AG10803 (cell line): ENCODE measurements at regions not wholly inside any gene's neighbourhood (a gene's known extent, or its start where the extent isn't known, plus 50 kb on each side); places are given as distances from the start of the nearest gene placed in this dataset.

ENCODE experiments used
- DNase-seq: peaks from one replicate; pipeline ENCODE4 v3.0.0; 2010; ENCODE audit warnings: low read depth
- H3K4me3 ChIP-seq: 2 replicates; pipeline ENCODE4 v1.5.1; 2011; ENCODE audit warnings: mild to moderate bottlenecking, low read length, control low read depth
- TF ChIP-seq, protein P1 (sequence below): conservative IDR thresholded peaks from 2 replicates; pipeline ENCODE4 v1.5.1; 2011; ENCODE audit warnings: mild to moderate bottlenecking, low read length, control low read depth, inconsistent platforms

DNA sequence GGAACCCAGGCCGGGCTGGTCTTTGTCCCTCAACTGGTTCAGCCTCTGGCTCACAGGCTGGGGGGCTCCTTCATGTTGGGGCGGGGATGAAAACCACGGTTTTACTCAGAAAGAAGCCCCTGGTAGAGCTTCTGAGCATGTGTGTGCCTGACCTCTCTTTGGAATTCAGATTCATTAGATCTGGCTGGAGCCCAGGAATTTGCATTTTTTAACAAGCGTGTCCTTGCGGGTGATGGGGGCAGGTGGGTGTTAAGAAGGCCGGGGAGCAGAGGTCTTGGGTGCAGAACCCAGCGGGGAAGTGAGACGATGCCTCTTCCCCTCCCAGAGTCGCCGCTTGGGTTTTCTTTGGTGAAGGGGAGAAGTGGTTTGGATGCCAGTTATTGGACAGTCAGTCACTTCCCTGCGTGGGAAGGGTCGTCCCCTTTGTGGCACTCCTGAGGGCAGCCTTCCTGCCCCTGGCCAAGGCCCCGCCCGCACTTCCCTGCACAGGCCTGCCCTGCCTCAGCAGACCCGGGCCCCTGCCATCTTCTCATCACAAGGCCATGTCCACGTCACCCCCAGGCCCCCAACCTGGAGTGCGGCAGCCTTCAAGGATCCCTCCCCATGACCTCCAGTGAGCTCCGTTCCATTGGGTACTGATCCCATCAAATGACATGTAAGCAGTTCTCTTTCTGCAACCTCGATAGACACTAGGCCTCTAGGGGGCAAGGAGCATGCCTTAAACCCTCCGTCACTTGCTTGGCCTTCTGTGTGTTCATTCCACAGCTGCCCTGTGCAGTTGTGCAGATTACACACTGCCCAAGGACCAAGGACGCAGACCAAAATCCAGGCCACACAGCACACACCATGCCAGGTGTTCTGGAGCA lies 177.7 kb upstream of the CIBAR2 start:
- TF ChIP-seq, protein P1, sequence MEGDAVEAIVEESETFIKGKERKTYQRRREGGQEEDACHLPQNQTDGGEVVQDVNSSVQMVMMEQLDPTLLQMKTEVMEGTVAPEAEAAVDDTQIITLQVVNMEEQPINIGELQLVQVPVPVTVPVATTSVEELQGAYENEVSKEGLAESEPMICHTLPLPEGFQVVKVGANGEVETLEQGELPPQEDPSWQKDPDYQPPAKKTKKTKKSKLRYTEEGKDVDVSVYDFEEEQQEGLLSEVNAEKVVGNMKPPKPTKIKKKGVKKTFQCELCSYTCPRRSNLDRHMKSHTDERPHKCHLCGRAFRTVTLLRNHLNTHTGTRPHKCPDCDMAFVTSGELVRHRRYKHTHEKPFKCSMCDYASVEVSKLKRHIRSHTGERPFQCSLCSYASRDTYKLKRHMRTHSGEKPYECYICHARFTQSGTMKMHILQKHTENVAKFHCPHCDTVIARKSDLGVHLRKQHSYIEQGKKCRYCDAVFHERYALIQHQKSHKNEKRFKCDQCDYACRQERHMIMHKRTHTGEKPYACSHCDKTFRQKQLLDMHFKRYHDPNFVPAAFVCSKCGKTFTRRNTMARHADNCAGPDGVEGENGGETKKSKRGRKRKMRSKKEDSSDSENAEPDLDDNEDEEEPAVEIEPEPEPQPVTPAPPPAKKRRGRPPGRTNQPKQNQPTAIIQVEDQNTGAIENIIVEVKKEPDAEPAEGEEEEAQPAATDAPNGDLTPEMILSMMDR, result no peak
- no peak for DNase-seq
- H3K4me3 ChIP-seq, result no peak overlapping the region

GRCh38 chr16:85290626-85291301 lies 178.5 kb upstream of the CIBAR2 start:
- TF ChIP-seq, protein P1, result no peak
- no peak overlapping the region for H3K4me3 ChIP-seq
- DNase-seq, result no peak

- no peak for DNase-seq
- no peak overlapping the region for H3K4me3 ChIP-seq
- TF ChIP-seq, protein P1, result no peak
These were observed 179.3 kb upstream of the CIBAR2 start for GRCh38 chr16:85291302-85292148.

DNA sequence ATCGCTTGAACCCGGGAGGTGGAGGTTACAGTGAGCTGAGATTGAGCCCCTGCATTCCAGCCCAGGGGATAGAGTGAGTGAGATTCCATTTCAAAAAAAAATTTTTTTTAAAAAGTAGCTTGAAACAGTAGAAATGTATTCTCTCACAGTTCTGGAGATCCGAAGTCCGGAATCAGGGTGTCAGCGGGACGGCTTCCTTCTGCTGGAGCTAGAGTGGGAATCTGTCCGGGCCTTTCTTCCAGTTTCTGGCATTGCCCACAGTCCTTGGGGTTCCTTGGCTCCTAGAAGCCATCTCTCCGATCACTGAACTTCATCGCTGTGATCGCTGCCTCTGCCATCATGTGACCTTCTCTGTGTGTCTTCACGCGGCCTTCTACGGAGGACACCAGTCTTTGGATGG lies 181.2 kb upstream of the CIBAR2 start:
- H3K4me3 ChIP-seq, result no peak overlapping the region
- TF ChIP-seq, protein P1, result no peak

GRCh38 chr16:85293904-85294642 lies 181.8 kb upstream of the CIBAR2 start:
- TF ChIP-seq, protein P1, result no peak
- no peak overlapping the region for H3K4me3 ChIP-seq
- no peak for DNase-seq

More for the DNA sequence above, 181.2 kb upstream of the CIBAR2 start:
- no peak for DNase-seq

DNA sequence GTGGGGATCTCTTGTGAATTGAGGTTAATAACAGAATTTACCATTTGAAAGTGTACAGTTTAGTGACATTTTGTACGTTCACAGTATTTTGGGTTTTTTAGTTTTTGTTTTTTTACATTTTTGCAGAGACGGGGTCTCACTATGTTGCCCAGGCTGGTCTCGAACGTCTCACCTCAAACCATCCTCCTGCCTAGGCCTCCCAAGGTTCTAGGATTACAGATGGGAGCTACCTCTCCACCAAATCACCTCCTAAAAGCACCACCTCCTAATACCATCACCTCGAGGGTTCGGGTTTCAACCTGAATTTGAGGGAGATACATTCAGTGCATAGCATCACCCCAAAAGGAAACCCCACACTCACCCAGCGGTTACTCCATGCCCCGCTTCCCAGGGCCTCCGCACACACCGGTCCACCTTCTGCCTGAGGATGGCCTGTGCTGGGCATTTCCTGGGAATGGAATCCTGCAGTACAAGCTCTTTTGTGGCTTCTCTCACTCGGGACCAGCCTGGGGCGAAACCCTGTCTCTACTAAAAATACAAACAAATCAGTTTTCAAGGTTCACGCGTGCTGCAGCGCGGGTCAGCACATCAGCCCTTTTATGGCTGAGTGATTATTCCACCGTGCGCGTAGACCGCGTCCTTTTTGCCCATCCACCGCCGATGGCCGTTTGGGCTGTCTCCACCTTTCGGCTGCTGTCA lies 182.7 kb upstream of the CIBAR2 start:
- TF ChIP-seq, protein P1, result no peak
- no peak overlapping the region for H3K4me3 ChIP-seq
- no peak for DNase-seq
